Mammary epithelial cell (primary cell): ENCODE measurements at regions not wholly inside any gene's neighbourhood (a gene's known extent, or its start where the extent isn't known, plus 50 kb on each side); places are given as distances from the start of the nearest gene placed in this dataset.

ENCODE experiments used
- EZH2 ChIP-seq: IDR thresholded peaks from 2 replicates; pipeline ENCODE4 v1.6.1; 2012; ENCODE audit warnings: low read length, inconsistent platforms, borderline replicate concordance
- TF ChIP-seq, protein P1 (sequence below), 2 donors: IDR thresholded peaks in 1 of 2; conservative IDR thresholded peaks in 1 of 2; 2 replicates each; pipeline ENCODE4 v1.5.1; 2011 to 2012; ENCODE audit warnings: inconsistent platforms in 2 of 2, low read length in 2 of 2, mild to moderate bottlenecking in 2 of 2, control low read depth in 1 of 2, low read depth in 1 of 2; ENCODE audit not compliant: insufficient read depth in 1 of 2; ENCODE audit errors: extremely low read depth in 1 of 2

DNA sequence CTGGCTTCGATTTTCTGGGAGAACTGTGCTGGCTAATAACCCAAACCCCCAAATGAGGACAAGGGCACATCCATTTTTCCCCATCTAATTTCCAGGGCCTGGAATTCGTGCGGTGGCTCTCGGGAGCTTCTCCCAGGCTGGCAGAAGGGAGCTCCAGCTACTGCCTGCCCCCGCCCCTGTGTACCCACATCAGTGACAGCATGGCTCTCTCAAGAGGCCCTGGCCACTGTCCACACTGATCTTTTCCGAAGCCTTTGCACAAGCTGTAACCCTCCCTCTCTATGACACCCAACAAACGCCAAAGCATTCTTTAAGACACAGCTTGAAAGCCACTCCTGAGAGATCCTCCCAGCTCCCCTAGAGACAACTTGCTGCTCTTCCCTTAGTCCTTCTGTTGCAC, 73.1 kb downstream of the ZIC5 start:
- TF ChIP-seq, protein P1, sequence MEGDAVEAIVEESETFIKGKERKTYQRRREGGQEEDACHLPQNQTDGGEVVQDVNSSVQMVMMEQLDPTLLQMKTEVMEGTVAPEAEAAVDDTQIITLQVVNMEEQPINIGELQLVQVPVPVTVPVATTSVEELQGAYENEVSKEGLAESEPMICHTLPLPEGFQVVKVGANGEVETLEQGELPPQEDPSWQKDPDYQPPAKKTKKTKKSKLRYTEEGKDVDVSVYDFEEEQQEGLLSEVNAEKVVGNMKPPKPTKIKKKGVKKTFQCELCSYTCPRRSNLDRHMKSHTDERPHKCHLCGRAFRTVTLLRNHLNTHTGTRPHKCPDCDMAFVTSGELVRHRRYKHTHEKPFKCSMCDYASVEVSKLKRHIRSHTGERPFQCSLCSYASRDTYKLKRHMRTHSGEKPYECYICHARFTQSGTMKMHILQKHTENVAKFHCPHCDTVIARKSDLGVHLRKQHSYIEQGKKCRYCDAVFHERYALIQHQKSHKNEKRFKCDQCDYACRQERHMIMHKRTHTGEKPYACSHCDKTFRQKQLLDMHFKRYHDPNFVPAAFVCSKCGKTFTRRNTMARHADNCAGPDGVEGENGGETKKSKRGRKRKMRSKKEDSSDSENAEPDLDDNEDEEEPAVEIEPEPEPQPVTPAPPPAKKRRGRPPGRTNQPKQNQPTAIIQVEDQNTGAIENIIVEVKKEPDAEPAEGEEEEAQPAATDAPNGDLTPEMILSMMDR (conservative IDR thresholded peaks at IDR 0.05 in 1 of 2, IDR thresholded peaks at IDR 0.05 in 1 of 2; ENCODE audit: extremely low read depth in 1 of 2, insufficient read depth in 1 of 2, low read depth in 1 of 2, low read length in 2 of 2), result no peak
- no peak for TF ChIP-seq EZH2
